ENCODE measurements at regions not wholly inside any gene's neighbourhood (a gene's known extent, or its start where the extent isn't known, plus 50 kb on each side); places are given as distances from the start of the nearest gene placed in this dataset.

GRCh38 chr5:38706376-38706775 lies 139.4 kb upstream of the OSMR start:
- TF ChIP-seq CTCF (conservative IDR thresholded peaks at IDR 0.05; ENCODE audit: low read length): no peak
- no peak for TF ChIP-seq EZH2phosphoT487 (IDR thresholded peaks at IDR 0.05; ENCODE audit: borderline replicate concordance)
